Stomach (tissue), 8 donors: ENCODE measurements at regions not wholly inside any gene's neighbourhood (a gene's known extent, or its start where the extent isn't known, plus 50 kb on each side); places are given as distances from the start of the nearest gene placed in this dataset.

Experiments used
- DNase-seq, 2 donors: peaks; one replicate each; pipeline versions ENCODE4 v3.0.0 to v3.0.0-alpha.2; 2013 to 2019
- H3K27ac ChIP-seq, 5 donors: fragments of 200-600 bp in 4 of 5; sonication (generic) in 4 of 5; one replicate each; pipeline ENCODE4 v1.5.1; 2013 to 2019; ENCODE audit warnings: mild to moderate bottlenecking in 1 of 5, moderate library complexity in 1 of 5
- H3K27me3 ChIP-seq, 3 donors: fragments of 200-600 bp; sonication (generic); one replicate each; pipeline ENCODE4 v1.5.1; 2017 to 2019; ENCODE audit warnings: mixed run types in 1 of 3
- H3K36me3 ChIP-seq, 4 donors: fragments of 200-600 bp; sonication (generic); 1 replicate in 3 of 4; 2 replicates in 1 of 4; pipeline ENCODE4 v1.5.1; 2016 to 2019
- H3K4me1 ChIP-seq, 4 donors: fragments of 200-600 bp; sonication (generic); one replicate each; pipeline ENCODE4 v1.5.1; 2016 to 2019
- H3K4me3 ChIP-seq, 4 donors: fragments of 200-600 bp; sonication (generic) in 3 of 4; one replicate each; pipeline ENCODE4 v1.5.1; 2016 to 2019; ENCODE audit warnings: mild to moderate bottlenecking in 1 of 4
- H3K9me3 ChIP-seq, 4 donors: fragments of 200-600 bp; sonication (generic); one replicate each; pipeline ENCODE4 v1.5.1; 2016 to 2019
- CTCF ChIP-seq, 7 experiments: fragments of 450-650 bp in 4 of 7; fragments of 200-600 bp in 3 of 7; sonication (generic) in 3 of 7; IDR thresholded peaks; one replicate each; pipeline ENCODE4 v1.5.1; 2016 to 2019; ENCODE audit warnings: antibody characterized with exemption in 7 of 7, control low read depth in 2 of 7, mild to moderate bottlenecking in 1 of 7
- EP300 ChIP-seq: sonication (generic); formaldehyde crosslinking; IDR thresholded peaks from one replicate; pipeline ENCODE4 v1.6.1; 2017; ENCODE audit warnings: antibody characterized with exemption
- POLR2A ChIP-seq, 4 donors: fragments of 450-650 bp; IDR thresholded peaks; one replicate each; pipeline ENCODE4 v1.6.1; 2016; ENCODE audit warnings: antibody characterized with exemption in 4 of 4, control low read depth in 2 of 4, mild to moderate bottlenecking in 1 of 4, moderate library complexity in 1 of 4
- POLR2AphosphoS5 ChIP-seq, 3 donors: sonication (generic); formaldehyde crosslinking; IDR thresholded peaks; one replicate each; pipeline ENCODE4 v1.6.1; 2016; ENCODE audit warnings: antibody characterized with exemption in 3 of 3
- WGBS, 5 donors: extraction: QIAGEN DNeasy Blood & Tissue Kit in 3 of 5; methylation state at CpG; one replicate each; pipeline versions ENCODE4 v1.1.5 to v1.1.7; 2013 to 2018; 5-methylcytosine and 5-hydroxymethylcytosine counted together
- intact Hi-C: fragments of 100-400 bp; cut with DNase I; formaldehyde crosslinking; loops from one replicate; pipeline ENCODE4 v1.15.1; 2023; ENCODE audit warnings: low total_unique reads
- donor health status: healthy with polysubstance abuse.
- donor health status: Bipolar disorder and iron deficiency.
- donor health status: healthy.

- no peaks in the 10 kb centered on the region for H3K27me3 ChIP-seq
- no peak for DNase-seq
- intact Hi-C loops: no loop called here
- no peaks in the 10 kb centered on the region for H3K36me3 ChIP-seq
- no peaks in the 10 kb centered on the region for H3K9me3 ChIP-seq
- TF ChIP-seq EP300: no peak
- no peak for TF ChIP-seq POLR2AphosphoS5 (IDR thresholded peaks at IDR 0.05)
- TF ChIP-seq POLR2A (IDR thresholded peaks at IDR 0.05): no peak
- TF ChIP-seq CTCF (IDR thresholded peaks at IDR 0.05): no peak
- H3K4me1 ChIP-seq: no peaks in the 10 kb centered on the region
- no peak overlapping the region for H3K27ac ChIP-seq
- WGBS, 5 donors: 92 to 96% (median 95%) methylated on average over 5 of the region's 5 CpGs
- H3K4me3 ChIP-seq: no peak overlapping the region
Measured at GRCh38 chr13:90880790-90881189, 466.7 kb upstream of the MIR17HG start.

DNA sequence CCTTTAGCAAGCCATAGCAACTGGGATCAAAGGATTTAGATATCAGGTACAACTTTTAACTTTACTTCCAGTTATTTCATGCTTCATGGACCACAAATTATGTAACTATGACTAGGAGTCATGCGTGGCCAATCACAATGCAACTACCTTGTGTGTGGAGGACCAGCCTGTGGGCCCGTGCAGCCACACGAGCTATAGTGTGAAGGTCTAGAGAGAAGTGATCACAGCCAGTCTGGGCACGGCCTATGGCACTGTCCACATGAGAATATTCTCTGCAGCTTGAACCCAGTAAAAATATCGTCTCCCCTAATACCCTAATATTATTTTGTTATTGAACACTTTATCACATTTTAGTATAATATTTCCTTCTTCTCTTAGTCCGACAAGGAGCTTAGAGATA, 464.9 kb upstream of the MIR17HG start:
- 78 to 89% (median 86%) methylated on average over 5 to 6 of the region's 6 CpGs for WGBS, 5 donors
- Histone ChIP-seq H3K9me3 (no peaks in the 10 kb centered on the region), H3K4me1 (no peaks in the 10 kb centered on the region), H3K4me3 (no peak overlapping the region), H3K27ac (no peak overlapping the region), H3K27me3 (no peaks in the 10 kb centered on the region), H3K36me3 (no peaks in the 10 kb centered on the region)
- intact Hi-C loops: no loop called here
- DNase-seq: no peak
- TF ChIP-seq EP300 (no peak), POLR2AphosphoS5 (IDR thresholded peaks at IDR 0.05) (no peak), CTCF (IDR thresholded peaks at IDR 0.05) (no peak), POLR2A (IDR thresholded peaks at IDR 0.05) (no peak)

DNA sequence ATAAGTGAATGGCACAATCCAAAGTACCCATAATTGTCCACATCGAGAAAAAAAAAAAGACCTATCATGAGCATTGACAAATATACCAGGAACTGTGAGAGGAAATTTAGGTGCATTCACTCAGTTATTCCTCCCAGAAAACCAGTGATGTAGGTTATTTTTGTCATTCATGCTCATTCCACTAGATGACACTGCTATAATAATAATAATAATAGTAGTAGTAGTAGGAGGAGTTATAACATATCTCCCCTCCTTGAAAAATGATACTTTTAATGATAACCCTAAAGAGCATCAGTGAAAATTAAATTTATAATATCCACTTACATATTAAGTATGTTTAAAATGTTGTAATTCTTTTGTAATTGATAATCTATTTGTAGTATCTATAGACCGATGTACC, 463.9 kb upstream of the MIR17HG start:
- no peaks in the 10 kb centered on the region for H3K4me1 ChIP-seq
- no peak overlapping the region for H3K4me3 ChIP-seq
- no peak for DNase-seq
- H3K9me3 ChIP-seq: no peaks in the 10 kb centered on the region
- no peak overlapping the region for H3K27ac ChIP-seq
- no peaks in the 10 kb centered on the region for H3K27me3 ChIP-seq
- 82 to 96% (median 85%) methylated on average over 2 of the region's 2 CpGs for WGBS, 5 donors
- intact Hi-C loops: no loop called here
- TF ChIP-seq POLR2A (IDR thresholded peaks at IDR 0.05) (no peak), POLR2AphosphoS5 (IDR thresholded peaks at IDR 0.05) (no peak), EP300 (no peak), CTCF (IDR thresholded peaks at IDR 0.05) (no peak)
- H3K36me3 ChIP-seq: no peaks in the 10 kb centered on the region

DNA sequence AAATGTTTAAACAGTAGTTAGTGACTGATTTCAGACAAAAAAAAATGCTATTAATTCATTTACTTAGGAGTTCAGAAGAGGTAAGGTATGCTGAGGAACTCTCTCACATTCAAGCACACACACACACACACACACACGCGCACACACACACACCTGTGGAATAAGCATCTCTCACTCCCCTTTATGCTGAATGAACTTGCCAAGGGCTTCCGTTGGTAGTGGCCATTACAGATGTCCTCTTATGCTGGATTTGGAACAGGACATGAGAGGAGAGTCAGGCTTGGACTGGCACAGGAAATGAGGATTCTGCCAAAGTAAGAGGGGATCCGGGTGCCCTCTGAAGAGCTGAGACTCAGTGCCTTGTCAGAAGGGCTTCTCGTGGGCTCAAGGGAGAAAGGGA, 463.4 kb upstream of the MIR17HG start:
- Histone ChIP-seq H3K4me3 (no peak overlapping the region), H3K9me3 (no peaks in the 10 kb centered on the region), H3K36me3 (no peaks in the 10 kb centered on the region), H3K4me1 (no peaks in the 10 kb centered on the region), H3K27ac (no peak overlapping the region), H3K27me3 (no peaks in the 10 kb centered on the region)
- WGBS, 5 donors: 75 to 87% (median 83%) methylated on average over 5 of the region's 5 CpGs
- no peak for DNase-seq
- TF ChIP-seq POLR2AphosphoS5 (IDR thresholded peaks at IDR 0.05) (no peak), EP300 (no peak), POLR2A (IDR thresholded peaks at IDR 0.05) (no peak), CTCF (IDR thresholded peaks at IDR 0.05) (no peak)
- intact Hi-C loops: no loop called here
